ENCODE measurements at regions not wholly inside any gene's neighbourhood (a gene's known extent, or its start where the extent isn't known, plus 50 kb on each side); places are given as distances from the start of the nearest gene placed in this dataset.

GRCh38 chr12:67535176-67535575 is 113.4 kb upstream of the DYRK2 start:
- no peak for DNase-seq (ENCODE audit: low spot score)

DNA sequence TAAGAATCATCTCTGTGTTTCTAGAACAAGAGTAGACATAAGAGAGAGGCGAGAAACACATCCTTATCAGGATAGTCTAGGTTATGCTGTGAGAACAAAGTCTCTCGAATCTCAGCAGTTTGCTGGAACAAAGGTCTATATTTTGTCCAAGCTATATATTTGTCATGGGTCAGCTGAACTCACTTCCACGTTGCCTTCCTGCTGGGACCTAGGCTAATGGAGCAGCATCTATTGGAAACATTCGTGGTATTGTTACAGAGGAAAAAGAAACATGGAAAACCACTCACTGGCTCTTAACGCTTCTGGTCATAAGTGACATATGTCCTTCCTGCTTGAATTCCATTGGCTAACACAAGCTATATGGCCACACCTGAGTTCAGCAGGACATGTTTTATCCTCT is 112.6 kb upstream of the DYRK2 start:
- DNase-seq (ENCODE audit: low spot score) = no peak

DNA sequence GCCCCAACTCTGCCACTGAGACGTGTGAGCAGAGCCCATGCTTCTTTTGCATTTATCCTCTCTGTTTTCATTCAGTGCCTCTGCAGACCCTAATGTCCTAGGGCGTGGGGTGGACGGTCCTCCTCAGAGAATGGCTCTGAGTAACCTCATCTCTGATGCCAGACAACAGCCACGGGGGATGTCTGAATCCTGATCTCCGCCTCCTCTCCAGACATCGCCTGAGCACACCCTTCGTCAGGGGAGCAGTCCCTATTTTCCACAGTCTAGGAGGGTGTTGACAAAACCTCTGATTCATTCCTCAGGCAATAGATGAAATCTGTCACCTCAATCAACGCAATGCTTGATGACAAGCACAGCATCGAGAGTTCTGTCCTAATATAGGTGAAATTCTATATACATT is 109.2 kb upstream of the DYRK2 start:
- no peak for DNase-seq (ENCODE audit: low spot score)

GRCh38 chr12:67539946-67540345 is 108.6 kb upstream of the DYRK2 start:
- DNase-seq (ENCODE audit: low spot score) = no peak

GRCh38 chr12:67540920-67541624 is 107.5 kb upstream of the DYRK2 start:
- DNase-seq (ENCODE audit: low spot score) = no peak

DNA sequence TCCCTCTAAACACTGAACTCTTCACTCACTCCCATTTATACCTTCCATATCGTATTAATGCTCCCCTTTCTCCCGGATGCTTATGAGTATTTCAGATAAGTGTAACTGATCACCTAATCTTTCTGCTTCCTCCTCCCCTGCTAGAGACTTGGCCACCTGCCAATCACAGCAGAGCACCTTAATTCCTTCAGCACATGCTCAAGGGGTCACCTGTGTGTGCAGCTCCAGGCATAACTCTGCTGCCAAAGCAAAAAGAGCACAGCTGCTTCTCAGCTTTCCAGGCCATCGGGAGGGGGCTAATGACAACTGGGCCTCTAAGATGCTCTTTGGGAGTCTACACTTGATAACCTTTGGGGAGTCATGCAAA is 106.9 kb upstream of the DYRK2 start:
- DNase-seq (ENCODE audit: low spot score) = peak; percentile 46

GRCh38 chr12:67543021-67543770 is 105.3 kb upstream of the DYRK2 start:
- no peak for DNase-seq (ENCODE audit: low spot score)

DNA sequence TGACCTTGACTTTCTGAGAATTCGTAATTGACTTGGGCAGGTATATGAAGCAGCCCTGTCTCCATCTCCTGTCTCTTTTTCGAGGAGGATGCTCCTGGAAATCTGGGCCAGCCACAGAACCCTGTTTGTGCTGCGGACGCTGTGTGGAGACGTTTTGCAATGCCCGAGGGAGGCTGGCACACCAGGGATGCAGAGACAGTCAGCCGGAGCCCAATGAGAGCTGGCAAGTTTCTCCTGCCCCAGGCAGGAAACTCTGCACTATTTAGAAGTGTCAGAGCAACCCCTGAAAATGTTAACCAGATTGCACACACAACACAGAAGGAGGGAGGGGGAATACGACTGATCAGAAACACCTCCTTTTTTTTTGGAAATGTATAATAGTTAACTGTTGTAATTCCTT is 103.2 kb upstream of the DYRK2 start:
- no peak for DNase-seq (ENCODE audit: low spot score)

DNA sequence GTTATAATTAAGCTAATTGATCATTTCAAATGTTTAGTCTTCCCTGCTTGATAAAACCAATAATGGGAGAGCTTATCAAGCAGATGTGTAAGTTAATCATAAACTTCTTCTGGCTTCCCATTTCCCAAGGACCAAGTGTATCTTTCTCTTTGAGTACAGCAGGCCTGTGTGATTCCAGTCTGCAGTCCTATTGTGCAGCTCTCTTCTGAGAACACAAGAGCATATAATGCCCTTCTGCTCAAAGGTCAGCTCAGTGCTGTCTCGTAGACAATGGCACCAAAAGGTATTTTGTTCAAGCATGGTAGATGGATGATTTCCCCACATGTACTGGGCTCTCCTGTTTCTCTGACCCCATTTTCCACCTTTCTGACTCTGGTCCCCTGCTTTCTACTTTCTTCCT is 101.8 kb upstream of the DYRK2 start:
- DNase-seq (ENCODE audit: low spot score) = no peak

- peak; percentile 49 for DNase-seq (ENCODE audit: low spot score)
These were observed 93.3 kb upstream of the DYRK2 start for GRCh38 chr12:67555075-67555717.

DNA sequence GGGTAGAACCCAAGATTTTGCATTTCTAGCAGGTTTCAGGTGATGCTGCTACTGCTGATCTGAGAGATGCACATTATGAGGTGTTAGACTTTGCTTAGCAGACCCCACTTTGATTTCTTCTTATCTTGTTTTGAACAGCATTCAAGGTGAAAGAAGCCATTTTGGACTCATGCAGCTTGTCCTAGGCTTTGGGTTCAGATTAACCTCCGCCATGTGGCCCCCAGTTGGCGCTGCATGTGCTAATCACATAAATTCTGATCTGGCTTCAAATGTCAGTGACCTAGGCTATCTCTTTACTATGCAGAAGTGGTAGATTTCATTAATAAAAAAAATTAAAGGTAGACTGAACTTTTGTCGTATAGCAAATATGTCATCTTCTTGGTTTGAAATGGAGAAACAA is 89.8 kb upstream of the DYRK2 start:
- no peak for DNase-seq (ENCODE audit: low spot score)

- no peak for DNase-seq (ENCODE audit: low spot score)
These were observed 88.8 kb upstream of the DYRK2 start for GRCh38 chr12:67559751-67560150.

DNA sequence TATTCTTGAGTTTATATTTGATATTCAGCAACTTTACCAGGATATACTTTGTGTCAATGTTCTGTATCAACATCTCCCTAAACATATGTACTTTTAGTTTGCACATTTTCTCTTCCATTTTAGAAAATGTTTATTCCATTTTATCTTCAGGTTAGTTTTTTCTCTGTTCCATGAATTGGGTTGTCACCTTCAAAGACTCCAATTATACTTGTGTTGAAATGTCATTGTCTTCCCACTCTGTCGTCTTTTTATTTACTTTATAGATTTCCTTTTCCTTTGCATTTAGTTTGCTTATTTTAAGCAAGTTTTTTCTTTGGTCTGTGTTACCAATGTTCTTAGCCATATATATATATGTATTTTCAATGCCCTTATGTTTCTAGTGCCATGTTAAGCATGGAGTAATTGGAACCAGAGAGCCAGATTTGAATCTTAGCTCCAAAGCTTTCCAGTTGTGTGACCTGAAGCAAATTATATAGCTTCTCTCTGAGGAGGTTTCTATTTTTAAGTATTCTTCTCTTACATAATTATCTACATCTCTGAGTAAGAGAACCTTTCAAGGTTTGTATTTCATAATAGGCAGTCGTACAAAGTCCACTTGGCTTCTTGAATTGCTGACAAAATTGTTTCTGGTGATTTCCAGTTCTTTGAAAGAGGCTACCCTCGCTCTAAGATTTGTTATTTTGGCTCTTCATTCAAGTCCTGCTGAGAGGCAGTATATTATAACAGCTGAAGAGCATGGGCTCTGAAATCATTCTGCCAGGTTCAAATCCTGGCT is 85.8 kb upstream of the DYRK2 start:
- DNase-seq (ENCODE audit: low spot score) = no peak

- no peak for DNase-seq (ENCODE audit: low spot score)
These were observed 80.5 kb upstream of the DYRK2 start for GRCh38 chr12:67568055-67568454.

DNA sequence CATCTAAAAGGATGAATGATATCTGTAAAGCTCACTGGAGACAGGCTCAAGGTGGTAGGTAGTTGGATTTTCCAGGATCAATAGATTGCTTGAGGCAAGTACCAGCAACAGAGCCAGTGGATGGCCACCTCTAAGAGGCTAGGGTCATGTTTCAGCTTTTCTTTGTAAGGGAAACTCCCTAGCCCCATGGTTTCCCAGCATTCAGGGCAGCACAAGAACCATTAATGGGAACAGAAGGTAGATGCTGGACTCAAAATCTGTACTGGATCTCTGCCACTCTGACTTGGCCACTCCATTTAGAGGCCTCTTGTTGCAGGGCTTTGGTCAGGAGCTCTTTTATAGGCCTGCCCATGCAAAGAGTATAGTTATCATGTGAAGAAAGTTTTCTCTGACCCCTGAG is 76.1 kb upstream of the DYRK2 start:
- DNase-seq (ENCODE audit: low spot score) = no peak

GRCh38 chr12:67573566-67573965 is 75.0 kb upstream of the DYRK2 start:
- DNase-seq (ENCODE audit: low spot score) = no peak

DNA sequence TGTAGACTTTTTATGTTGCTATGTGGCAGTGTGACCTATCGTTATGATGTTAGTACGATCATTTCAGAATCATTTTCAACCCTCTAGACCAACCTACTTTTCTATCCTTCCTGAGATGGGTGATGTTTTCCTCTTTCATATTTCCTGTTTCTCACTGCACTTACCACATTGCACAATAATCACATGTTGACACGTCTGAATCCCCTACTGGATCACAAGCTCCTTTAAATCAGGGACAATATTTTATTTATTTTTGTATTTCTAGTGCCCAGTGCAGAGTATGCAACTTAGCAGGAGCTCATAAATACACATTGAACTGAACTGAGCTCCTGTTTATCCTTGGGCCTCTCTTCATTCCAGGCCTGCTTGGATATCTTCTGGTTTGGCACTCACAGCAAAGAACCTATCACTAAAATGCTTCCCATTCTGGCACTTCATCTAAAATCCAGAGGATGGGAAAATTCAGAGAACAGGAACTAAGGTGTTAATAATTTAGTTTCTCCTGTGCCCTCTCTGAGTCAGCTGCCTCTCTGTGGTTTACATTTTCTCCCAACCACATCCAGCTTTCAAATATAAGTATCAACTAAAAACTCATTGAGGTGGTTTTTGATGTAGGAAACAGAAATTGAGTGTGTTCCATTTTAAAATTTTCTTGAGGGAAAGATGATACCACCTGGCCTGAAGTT is 69.4 kb upstream of the DYRK2 start:
- DNase-seq (ENCODE audit: low spot score) = peak; percentile 57

- no peak for DNase-seq (ENCODE audit: low spot score)
These were observed 68.9 kb upstream of the DYRK2 start for GRCh38 chr12:67579662-67580003.

GRCh38 chr12:67582238-67582834 is 66.2 kb upstream of the DYRK2 start:
- DNase-seq (ENCODE audit: low spot score) = no peak

GRCh38 chr12:67582844-67583243 is 65.7 kb upstream of the DYRK2 start:
- DNase-seq (ENCODE audit: low spot score) = no peak

- no peak for DNase-seq (ENCODE audit: low spot score)
These were observed 61.6 kb upstream of the DYRK2 start for GRCh38 chr12:67586951-67587350.

DNA sequence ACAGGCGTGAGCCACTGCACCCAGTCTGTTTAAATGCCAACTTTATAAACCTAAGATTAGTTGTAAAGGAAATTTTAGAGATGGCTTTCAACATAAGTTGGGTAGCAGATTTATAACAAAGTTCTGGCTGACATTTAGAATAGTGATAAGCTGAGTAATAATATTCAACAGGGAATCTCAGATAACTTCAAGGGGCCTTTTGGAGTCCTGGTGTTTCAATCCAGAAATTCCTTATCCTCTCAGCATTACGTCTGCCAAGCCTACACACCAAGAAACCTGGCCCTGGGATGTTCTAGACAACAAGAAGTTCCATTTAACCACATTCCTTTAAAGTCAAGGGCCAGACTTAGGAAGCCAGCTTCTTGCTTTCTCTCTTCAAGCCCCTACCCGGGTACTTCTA is 59.5 kb upstream of the DYRK2 start:
- DNase-seq (ENCODE audit: low spot score) = no peak

All from CD4-positive, alpha-beta T cell treated with Interleukin-6 at 100 ng/mL for 8 hours (primary cell).